HepG2 (cell line): ENCODE measurements at regions not wholly inside any gene's neighbourhood (a gene's known extent, or its start where the extent isn't known, plus 50 kb on each side); places are given as distances from the start of the nearest gene placed in this dataset.

ENCODE experiments used
- ATAC-seq: fragments of 200-7000 bp; cut with Tn5 transposase; 3 replicates; pipeline ENCODE4 v1.9.1; 2020; ENCODE audit warnings: mild to moderate bottlenecking, moderate library complexity
- BruUV-seq: library from RNA; stranded (reverse); fragments of 400-500 nt; replicated peaks from 2 replicates; lab custom pipeline; 2021; lab: Mats Ljungman, UMichigan
- CTCF ChIA-PET: fragments of 300-600 bp; formaldehyde crosslinking; extraction: SDS; loops from one replicate; lab custom pipeline; 2021; ENCODE audit warnings: low total read pairs, inconsistent platforms, low intra/inter-chr PET ratio; lab: Yijun Ruan, JAX
- POLR2A ChIA-PET: fragments of 350-600 bp; sonication (Branson Sonifier 250); formaldehyde crosslinking; loops from one replicate; lab custom pipeline; 2020; ENCODE audit warnings: antibody characterized with exemption, inconsistent platforms; lab: Yijun Ruan, JAX
- DNase-seq: peaks from one replicate; pipeline ENCODE4 v3.0.0-alpha.2; 2015; ENCODE audit warnings: low spot score
- FAIRE-seq: peaks from 3 replicates; lab custom pipeline; 2011; peaks lifted over from hg19 to GRCh38; lab: Jason Lieb, UNC
- H2AFZ ChIP-seq: one replicate; pipeline ENCODE4 v1.6.1; 2011; ENCODE audit warnings: low read length, inconsistent platforms
- H3K27ac ChIP-seq: fragments of 300-600 bp; 3 replicates; pipeline ENCODE4 v1.8.0; 2011; ENCODE audit warnings: mixed run types, mild to moderate bottlenecking, mixed read lengths, low read length, inconsistent platforms; ENCODE audit not compliant: insufficient read depth; ENCODE audit errors: extremely low read length
- H3K27me3 ChIP-seq, 2 experiments: fragments of 200-600 bp in 1 of 2; 2 replicates in 1 of 2; 3 replicates in 1 of 2; pipeline versions ENCODE4 v1.6.0 to v1.8.0; 2011; ENCODE audit warnings: low read length in 2 of 2, mild to moderate bottlenecking in 2 of 2, moderate library complexity in 2 of 2, inconsistent platforms in 1 of 2; ENCODE audit not compliant: insufficient read depth in 2 of 2, control insufficient read depth in 1 of 2
- H3K36me3 ChIP-seq, 2 experiments: fragments of 200-600 bp in 1 of 2; replicated peaks in 1 of 2; 2 replicates in 1 of 2; 3 replicates in 1 of 2; pipeline versions ENCODE4 v1.5.1 to v1.8.0; 2011; ENCODE audit warnings: low read length in 2 of 2, inconsistent platforms in 1 of 2; ENCODE audit not compliant: insufficient read depth in 2 of 2, control insufficient read depth in 1 of 2
- H3K4me1 ChIP-seq: 2 replicates; pipeline ENCODE4 v1.5.1; 2012; ENCODE audit warnings: low read length, inconsistent platforms; ENCODE audit not compliant: insufficient read depth
- H3K4me2 ChIP-seq: 2 replicates; pipeline ENCODE4 v1.6.0; 2011; ENCODE audit warnings: low read depth, low read length, inconsistent platforms
- H3K4me3 ChIP-seq, 3 experiments: fragments of 200-600 bp in 1 of 3; sonication (generic), shearing (Covaris generic) in 1 of 3; replicated peaks in 1 of 3; 2 replicates each; pipeline ENCODE4 v1.5.1; 2011 to 2016; ENCODE audit warnings: low read length in 3 of 3, inconsistent platforms in 2 of 3, low read depth in 2 of 3, mild to moderate bottlenecking in 2 of 3, control low read depth in 1 of 3, mixed read lengths in 1 of 3; ENCODE audit not compliant: insufficient read depth in 1 of 3
- H3K79me2 ChIP-seq: one replicate; pipeline ENCODE4 v1.6.1; 2011; ENCODE audit warnings: low read length, inconsistent platforms; ENCODE audit not compliant: insufficient read depth
- H3K9ac ChIP-seq: 2 replicates; pipeline ENCODE4 v1.6.0; 2011; ENCODE audit warnings: mild to moderate bottlenecking, low read depth, low read length, inconsistent platforms; ENCODE audit not compliant: insufficient read depth
- H3K9me3 ChIP-seq: 2 replicates; pipeline ENCODE4 v1.5.1; 2012; ENCODE audit warnings: mild to moderate bottlenecking, low read length
- H4K20me1 ChIP-seq: 2 replicates; pipeline ENCODE4 v1.6.0; 2011; ENCODE audit warnings: inconsistent platforms, mild to moderate bottlenecking, low read length, moderate library complexity; ENCODE audit not compliant: insufficient read depth
- FOSL1 ChIP-seq: sonication (generic); formaldehyde crosslinking; IDR thresholded peaks from 2 replicates; pipeline ENCODE4 v1.9.0; 2021; ENCODE audit warnings: missing genetic modification reagents, borderline replicate concordance
- SNRNP70 ChIP-seq: fragments of 200-400 bp; formaldehyde crosslinking; IDR thresholded peaks from 2 replicates; pipeline ENCODE4 v1.6.1; 2017; ENCODE audit warnings: mild to moderate bottlenecking, low read depth, low read length, moderate library complexity
- WGBS: methylation state at CpG from one replicate; pipeline ENCODE4 v1.1.6; 2017; ENCODE audit warnings: low lambda C conversion rate; 5-methylcytosine and 5-hydroxymethylcytosine counted together
- in situ Hi-C: cut with HindIII; loops from 2 replicates; pipeline ENCODE4 v1.10.0; 2017; ENCODE audit warnings: low pct_unique_long_range_greater_than_20kb; ENCODE audit not compliant: extremely low pct_ligation_motif_present
- intact Hi-C: fragments of 100-400 bp; cut with micrococcal nuclease; formaldehyde crosslinking; loops from one replicate; pipeline ENCODE4 v1.10.0; 2022; ENCODE audit not compliant: unreplicated experiment
- TF ChIP-seq, protein P1 (sequence below): sonication (generic); formaldehyde crosslinking; IDR thresholded peaks from 2 replicates; pipeline ENCODE4 v1.4.0; 2020; ENCODE audit warnings: missing genetic modification reagents, borderline replicate concordance

DNA sequence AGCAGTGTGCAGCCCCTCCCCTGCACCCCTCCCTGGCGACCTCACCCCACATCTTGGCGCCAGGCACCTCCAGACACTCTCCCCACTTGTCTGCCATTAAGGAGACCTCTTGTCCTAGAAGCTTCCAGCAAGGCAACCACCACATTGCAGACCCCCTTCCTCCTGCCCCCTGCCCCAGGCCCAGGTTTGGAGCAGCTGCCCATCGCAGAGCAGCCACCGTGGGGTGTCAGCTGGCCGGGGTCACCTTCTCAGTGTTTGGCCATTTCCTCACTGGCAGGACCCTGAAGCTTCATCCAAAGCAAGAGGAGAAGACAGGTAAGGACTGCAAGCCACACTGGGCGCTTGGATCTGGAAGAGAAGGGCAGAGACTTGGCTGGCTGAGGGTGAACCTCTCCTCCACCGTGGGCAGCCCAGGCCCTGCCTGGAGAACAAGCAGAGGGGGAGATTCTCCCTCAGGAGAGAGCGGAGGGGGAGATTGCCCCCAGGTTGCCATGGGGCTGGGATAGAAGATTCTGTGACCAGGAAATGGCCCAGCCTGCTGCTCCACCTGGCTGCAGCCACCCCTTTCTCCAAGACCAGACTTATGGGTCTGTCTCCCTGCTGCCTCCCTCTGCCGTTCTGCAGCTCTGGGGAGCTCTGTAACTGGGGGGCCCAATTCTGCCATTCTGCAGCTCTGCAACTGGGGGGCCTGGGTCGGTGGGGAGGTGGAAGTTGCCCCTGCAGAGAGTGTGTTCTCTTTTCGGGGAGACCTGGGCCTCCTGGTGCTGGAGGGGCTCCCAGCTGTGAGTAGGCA lies 72.9 kb upstream of the C14orf180 start:
- no peaks in the 10 kb centered on the region for H4K20me1 ChIP-seq
- DNase-seq (no peak), ATAC-seq (no peak)
- no peak overlapping the region for H2AFZ ChIP-seq
- no peak overlapping the region for H3K4me3 ChIP-seq
- ChIA-PET POLR2A (no interaction called here), CTCF (no interaction called here)
- no peaks in the 10 kb centered on the region for H3K79me2 ChIP-seq
- in situ Hi-C loops, result no loop called here
- H3K4me2 ChIP-seq, result no peak overlapping the region
- H3K36me3 ChIP-seq, result no peaks in the 10 kb centered on the region
- no TSS peak for BruUV-seq
- no peak for TF ChIP-seq SNRNP70
- TF ChIP-seq, protein P1, sequence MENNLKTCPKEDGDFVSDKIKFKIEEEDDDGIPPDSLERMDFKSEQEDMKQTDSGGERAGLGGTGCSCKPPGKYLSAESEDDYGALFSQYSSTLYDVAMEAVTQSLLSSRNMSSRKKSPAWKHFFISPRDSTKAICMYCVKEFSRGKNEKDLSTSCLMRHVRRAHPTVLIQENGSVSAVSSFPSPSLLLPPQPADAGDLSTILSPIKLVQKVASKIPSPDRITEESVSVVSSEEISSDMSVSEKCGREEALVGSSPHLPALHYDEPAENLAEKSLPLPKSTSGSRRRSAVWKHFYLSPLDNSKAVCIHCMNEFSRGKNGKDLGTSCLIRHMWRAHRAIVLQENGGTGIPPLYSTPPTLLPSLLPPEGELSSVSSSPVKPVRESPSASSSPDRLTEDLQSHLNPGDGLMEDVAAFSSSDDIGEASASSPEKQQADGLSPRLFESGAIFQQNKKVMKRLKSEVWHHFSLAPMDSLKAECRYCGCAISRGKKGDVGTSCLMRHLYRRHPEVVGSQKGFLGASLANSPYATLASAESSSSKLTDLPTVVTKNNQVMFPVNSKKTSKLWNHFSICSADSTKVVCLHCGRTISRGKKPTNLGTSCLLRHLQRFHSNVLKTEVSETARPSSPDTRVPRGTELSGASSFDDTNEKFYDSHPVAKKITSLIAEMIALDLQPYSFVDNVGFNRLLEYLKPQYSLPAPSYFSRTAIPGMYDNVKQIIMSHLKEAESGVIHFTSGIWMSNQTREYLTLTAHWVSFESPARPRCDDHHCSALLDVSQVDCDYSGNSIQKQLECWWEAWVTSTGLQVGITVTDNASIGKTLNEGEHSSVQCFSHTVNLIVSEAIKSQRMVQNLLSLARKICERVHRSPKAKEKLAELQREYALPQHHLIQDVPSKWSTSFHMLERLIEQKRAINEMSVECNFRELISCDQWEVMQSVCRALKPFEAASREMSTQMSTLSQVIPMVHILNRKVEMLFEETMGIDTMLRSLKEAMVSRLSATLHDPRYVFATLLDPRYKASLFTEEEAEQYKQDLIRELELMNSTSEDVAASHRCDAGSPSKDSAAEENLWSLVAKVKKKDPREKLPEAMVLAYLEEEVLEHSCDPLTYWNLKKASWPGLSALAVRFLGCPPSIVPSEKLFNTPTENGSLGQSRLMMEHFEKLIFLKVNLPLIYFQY (CRISPR knock-in tag), result no peak
- no peak for TF ChIP-seq FOSL1 (CRISPR knock-in tag)
- TF ChIP-seq, all 625 proteins: peak for 0
- Histone ChIP-seq H3K27ac (no peak overlapping the region), H3K9ac (no peak overlapping the region), H3K4me1 (no peaks in the 10 kb centered on the region), H3K9me3 (peaks cover 7% of the 10 kb centered on the region; the same call in 1 of the 2 replicates), H3K27me3 (peaks cover 2 to 20% of the 10 kb centered on the region in 2 experiments; a peak in 3 of 5 replicates)
- 8% methylated on average over 7 of the region's 11 CpGs for WGBS
- no peak for FAIRE-seq
- intact Hi-C loops, result no loop called here
